Right lobe of liver (tissue), 6 donors: ENCODE measurements at regions not wholly inside any gene's neighbourhood (a gene's known extent, or its start where the extent isn't known, plus 50 kb on each side); places are given as distances from the start of the nearest gene placed in this dataset.

ENCODE experiments used
- ATAC-seq, 4 donors: fragments of 200-7000 bp; cut with Tn5 transposase; one replicate each; pipeline ENCODE4 v1.9.1; 2020; ENCODE audit warnings: mild to moderate bottlenecking in 4 of 4, moderate library complexity in 4 of 4
- DNase-seq, 3 donors: peaks; one replicate each; pipeline ENCODE4 v3.0.0-alpha.2; 2020
- H3K27ac ChIP-seq, 3 donors: fragments of 200-600 bp; one replicate each; pipeline ENCODE4 v1.8.0; 2022
- H3K27me3 ChIP-seq, 2 donors: fragments of 200-600 bp; one replicate each; pipeline ENCODE4 v1.8.0; 2022
- H3K36me3 ChIP-seq, 4 donors: fragments of 200-600 bp; sonication (generic) in 1 of 4; one replicate each; pipeline versions ENCODE4 v1.5.1 to v1.8.0; 2017 to 2022; ENCODE audit warnings: control low read depth in 1 of 4
- H3K4me1 ChIP-seq, 4 donors: fragments of 200-600 bp; sonication (generic) in 1 of 4; one replicate each; pipeline versions ENCODE4 v1.5.1 to v1.8.0; 2017 to 2022; ENCODE audit warnings: control low read depth in 1 of 4
- H3K4me3 ChIP-seq, 3 donors: fragments of 200-600 bp; one replicate each; pipeline ENCODE4 v1.8.0; 2022
- H3K9me3 ChIP-seq, 4 donors: fragments of 200-600 bp; sonication (generic) in 1 of 4; one replicate each; pipeline versions ENCODE4 v1.5.1 to v1.8.0; 2017 to 2022; ENCODE audit warnings: control low read depth in 1 of 4
- CTCF ChIP-seq, 4 donors: fragments of 200-600 bp in 3 of 4; fragments of 450-650 bp in 1 of 4; IDR thresholded peaks; one replicate each; pipeline versions ENCODE4 v1.5.1 to v1.8.0; 2016 to 2022; ENCODE audit warnings: antibody characterized with exemption in 4 of 4, mild to moderate bottlenecking in 2 of 4
- POLR2A ChIP-seq: fragments of 450-650 bp; IDR thresholded peaks from one replicate; pipeline ENCODE4 v1.6.1; 2017; ENCODE audit warnings: antibody characterized with exemption, mild to moderate bottlenecking
- whole genome bisulfite sequencing: methylation state at CpG from one replicate; pipeline ENCODE4 v1.1.6; 2018; ENCODE audit warnings: low coverage, low lambda C conversion rate; ENCODE audit not compliant: insufficient coverage; ENCODE audit errors: missing lambda C conversion rate; 5-methylcytosine and 5-hydroxymethylcytosine counted together
- intact Hi-C, 2 donors: fragments of 100-400 bp; cut with DNase I; formaldehyde crosslinking; loops; one replicate each; pipeline versions ENCODE4 v1.11.2 to v1.14.1; 2022
- donor health status: DM: no; HTN: yes; CAD: no.
- donor health status: DM: no; HTN: no; CAD: no.
- donor health status: DM: no; HTN: no; CAD: no.
- donor health status: DM: no; HTN: yes; CAD: no.
- donor health status: DM: no; HTN: yes; CAD: no.

GRCh38 chr10:10598297-10598696 is 419.4 kb upstream of the CELF2 start:
- ATAC-seq (no peak), DNase-seq (no peak)
- no peaks in the 10 kb centered on the region for H3K27me3 ChIP-seq
- H3K4me1 ChIP-seq = no peaks in the 10 kb centered on the region
- no peaks in the 10 kb centered on the region for H3K36me3 ChIP-seq
- no peak overlapping the region for H3K4me3 ChIP-seq
- 38% methylated on average over 5 of the region's 5 CpGs for WGBS
- TF ChIP-seq POLR2A (no peak), CTCF (IDR thresholded peaks at IDR 0.05) (no peak)
- intact Hi-C loops = no loop called here
- no peaks in the 10 kb centered on the region for H3K9me3 ChIP-seq
- no peak overlapping the region for H3K27ac ChIP-seq

- 57% methylated on average over 5 of the region's 5 CpGs for WGBS
- TF ChIP-seq CTCF (IDR thresholded peaks at IDR 0.05) = no peak
- no peak for TF ChIP-seq POLR2A
- H3K27me3 ChIP-seq = no peaks in the 10 kb centered on the region
- no peaks in the 10 kb centered on the region for H3K36me3 ChIP-seq
- ATAC-seq (no peak), DNase-seq (no peak)
- H3K27ac ChIP-seq = no peak overlapping the region
- H3K4me1 ChIP-seq = no peaks in the 10 kb centered on the region
- intact Hi-C loops = no loop called here
- no peaks in the 10 kb centered on the region for H3K9me3 ChIP-seq
- no peak overlapping the region for H3K4me3 ChIP-seq
These were observed 417.7 kb upstream of the CELF2 start for GRCh38 chr10:10600004-10600403.

- H3K27ac ChIP-seq = no peak overlapping the region
- no peaks in the 10 kb centered on the region for H3K36me3 ChIP-seq
- 58% methylated on average over 7 of the region's 9 CpGs for WGBS
- DNase-seq (no peak), ATAC-seq (no peak)
- TF ChIP-seq CTCF (IDR thresholded peaks at IDR 0.05) (no peak), POLR2A (no peak)
- H3K9me3 ChIP-seq = no peaks in the 10 kb centered on the region
- no peak overlapping the region for H3K4me3 ChIP-seq
- H3K27me3 ChIP-seq = no peaks in the 10 kb centered on the region
- H3K4me1 ChIP-seq = no peaks in the 10 kb centered on the region
- intact Hi-C loops = no loop called here
These were observed 412.1 kb upstream of the CELF2 start for GRCh38 chr10:10605551-10606081.

- no peaks in the 10 kb centered on the region for H3K4me1 ChIP-seq
- H3K4me3 ChIP-seq = no peak overlapping the region
- no peak overlapping the region for H3K27ac ChIP-seq
- intact Hi-C loops = no loop called here
- 70% methylated on average over 8 of the region's 8 CpGs for WGBS
- TF ChIP-seq CTCF (IDR thresholded peaks at IDR 0.05) (no peak), POLR2A (no peak)
- ATAC-seq (no peak), DNase-seq (no peak)
- no peaks in the 10 kb centered on the region for H3K9me3 ChIP-seq
- no peaks in the 10 kb centered on the region for H3K36me3 ChIP-seq
- H3K27me3 ChIP-seq = no peaks in the 10 kb centered on the region
These were observed 408.2 kb upstream of the CELF2 start for GRCh38 chr10:10609379-10609955.

- TF ChIP-seq POLR2A (no peak), CTCF (IDR thresholded peaks at IDR 0.05) (no peak)
- WGBS = 58% methylated on average over 1 of the region's 1 CpG
- H3K4me3 ChIP-seq = no peak overlapping the region
- intact Hi-C loops = no loop called here
- H3K36me3 ChIP-seq = no peaks in the 10 kb centered on the region
- no peak overlapping the region for H3K27ac ChIP-seq
- DNase-seq (no peak), ATAC-seq (no peak)
- no peaks in the 10 kb centered on the region for H3K4me1 ChIP-seq
- H3K9me3 ChIP-seq = no peaks in the 10 kb centered on the region
- H3K27me3 ChIP-seq = no peaks in the 10 kb centered on the region
These were observed 407.5 kb upstream of the CELF2 start for GRCh38 chr10:10610171-10610570.
